ENCODE measurements at regions not wholly inside any gene's neighbourhood (a gene's known extent, or its start where the extent isn't known, plus 50 kb on each side); places are given as distances from the start of the nearest gene placed in this dataset.

- Mint-ChIP-seq H3K36me3 (ENCODE audit: insufficient read depth in 1 of 3, low read depth in 3 of 3) (0 out of 7 replicates have a peak, but pooled peaks cover 0 to 4% (median 0%) of the 10 kb centered on the region in 3 experiments), H3K4me3 (no peak overlapping the region), H3K4me1 (no peaks in the 10 kb centered on the region), H3K9me3 (peaks cover 2 to 3% of the 10 kb centered on the region in 2 experiments; a peak in 2 of 5 replicates), H3K27ac (no peak overlapping the region), H3K27me3 (ENCODE audit: low read depth) (no peaks in the 10 kb centered on the region)
- Histone ChIP-seq H4K91ac (ENCODE audit: insufficient read length, low read depth, low read length) (no peak overlapping the region), H2AFZ (ENCODE audit: low read length) (no peak overlapping the region), H3K56ac (ENCODE audit: insufficient read length, low read depth, low read length) (no peak overlapping the region), H3K18ac (ENCODE audit: insufficient read length, low read depth, low read length) (no peak overlapping the region), H2BK12ac (ENCODE audit: insufficient read length, low read depth, low read length) (no peak overlapping the region), H4K20me1 (ENCODE audit: control insufficient read depth, insufficient read depth, insufficient read length) (no peaks in the 10 kb centered on the region), H3K27ac (ENCODE audit: insufficient read length, low read depth, low read length) (no peak overlapping the region), H3K79me2 (ENCODE audit: insufficient read depth, low read length) (no peaks in the 10 kb centered on the region), H3K4me1 (ENCODE audit: insufficient read depth, low read length) (no peaks in the 10 kb centered on the region), H2BK5ac (ENCODE audit: insufficient read length, low read length) (no peak overlapping the region), H3K9ac (ENCODE audit: extremely low read depth, insufficient read length, low read length) (no peak overlapping the region), H3K79me1 (ENCODE audit: insufficient read depth, low read depth, low read length, poor library complexity, severe bottlenecking) (no peaks in the 10 kb centered on the region), H3K4ac (ENCODE audit: low read depth, low read length) (no peak overlapping the region), H4K5ac (ENCODE audit: insufficient read length, low read depth, low read length) (no peak overlapping the region), H3K14ac (ENCODE audit: insufficient read depth, low read length) (no peak overlapping the region), H2BK15ac (ENCODE audit: low read depth, low read length) (no peak overlapping the region), H2BK120ac (ENCODE audit: low read depth, low read length, poor library complexity, severe bottlenecking) (no peak overlapping the region), H3T11ph (ENCODE audit: low read length) (no peak overlapping the region), H3K9me3 (ENCODE audit: control insufficient read depth, low read depth, low read length) (no peaks in the 10 kb centered on the region), H3K23me2 (ENCODE audit: insufficient read length, low read depth, low read length, poor library complexity, severe bottlenecking) (no peaks in the 10 kb centered on the region), H3K27me3 (ENCODE audit: insufficient read depth, low read length) (no peaks in the 10 kb centered on the region), H3K4me2 (ENCODE audit: insufficient read depth, insufficient read length, low read length) (no peak overlapping the region), H4K8ac (replicated peaks; ENCODE audit: insufficient read length, low read depth, low read length) (no peak overlapping the region), H2AK5ac (ENCODE audit: insufficient read length, low read length) (no peak overlapping the region), H2BK20ac (ENCODE audit: low read depth, low read length, poor library complexity, severe bottlenecking) (no peak overlapping the region), H3K23ac (ENCODE audit: insufficient read length, low read depth, low read length) (no peak overlapping the region)
- TF ChIP-seq, protein P1, sequence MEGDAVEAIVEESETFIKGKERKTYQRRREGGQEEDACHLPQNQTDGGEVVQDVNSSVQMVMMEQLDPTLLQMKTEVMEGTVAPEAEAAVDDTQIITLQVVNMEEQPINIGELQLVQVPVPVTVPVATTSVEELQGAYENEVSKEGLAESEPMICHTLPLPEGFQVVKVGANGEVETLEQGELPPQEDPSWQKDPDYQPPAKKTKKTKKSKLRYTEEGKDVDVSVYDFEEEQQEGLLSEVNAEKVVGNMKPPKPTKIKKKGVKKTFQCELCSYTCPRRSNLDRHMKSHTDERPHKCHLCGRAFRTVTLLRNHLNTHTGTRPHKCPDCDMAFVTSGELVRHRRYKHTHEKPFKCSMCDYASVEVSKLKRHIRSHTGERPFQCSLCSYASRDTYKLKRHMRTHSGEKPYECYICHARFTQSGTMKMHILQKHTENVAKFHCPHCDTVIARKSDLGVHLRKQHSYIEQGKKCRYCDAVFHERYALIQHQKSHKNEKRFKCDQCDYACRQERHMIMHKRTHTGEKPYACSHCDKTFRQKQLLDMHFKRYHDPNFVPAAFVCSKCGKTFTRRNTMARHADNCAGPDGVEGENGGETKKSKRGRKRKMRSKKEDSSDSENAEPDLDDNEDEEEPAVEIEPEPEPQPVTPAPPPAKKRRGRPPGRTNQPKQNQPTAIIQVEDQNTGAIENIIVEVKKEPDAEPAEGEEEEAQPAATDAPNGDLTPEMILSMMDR (conservative IDR thresholded peaks at IDR 0.05) = no peak
- no CpG with 5 or more reads among the region's 6 CpGs for WGBS (ENCODE audit: extremely low coverage, insufficient read length, low lambda C conversion rate)
- no peak for DNase-seq
Measured at GRCh38 chr3:21877214-21877754, 126.3 kb upstream of the ZNF385D start.
